GM23338 (cell line): ENCODE measurements at regions not wholly inside any gene's neighbourhood (a gene's known extent, or its start where the extent isn't known, plus 50 kb on each side); places are given as distances from the start of the nearest gene placed in this dataset.
"Not testable (repeated sequence)": the region's sequence is repeated elsewhere in the genome, so short reads cannot be mapped to it uniquely, and the experiment has no call there.

Experiments used
- ATAC-seq: fragments of 200-7000 bp; cut with Tn5 transposase; 3 replicates; pipeline ENCODE4 v1.9.1; 2020
- DNase-seq: peaks from one replicate; pipeline ENCODE4 v3.0.0-alpha.2; 2015; ENCODE audit warnings: low spot score
- H2AFZ ChIP-seq: fragments of 200-600 bp; sonication (generic); 2 replicates; pipeline ENCODE4 v1.8.0; 2016; ENCODE audit warnings: antibody characterized with exemption, mild to moderate bottlenecking, moderate library complexity
- H3F3A ChIP-seq: fragments of 200-600 bp; sonication (generic); replicated peaks from 2 replicates; pipeline ENCODE4 v1.8.0; 2017; ENCODE audit warnings: antibody characterized with exemption, mixed run types, low read depth
- H3K27ac ChIP-seq: fragments of 200-600 bp; sonication (generic); 2 replicates; pipeline ENCODE4 v1.6.1; 2016; ENCODE audit warnings: low read depth
- H3K27me3 ChIP-seq: fragments of 200-600 bp; sonication (generic); 2 replicates; pipeline ENCODE4 v1.8.0; 2016; ENCODE audit warnings: mild to moderate bottlenecking, mixed run types, moderate library complexity; ENCODE audit not compliant: insufficient read depth
- H3K36me3 ChIP-seq: fragments of 200-600 bp; sonication (generic); 2 replicates; pipeline ENCODE4 v1.8.0; 2016; ENCODE audit warnings: mild to moderate bottlenecking; ENCODE audit not compliant: insufficient read depth
- H3K4me1 ChIP-seq: fragments of 200-600 bp; sonication (generic); 2 replicates; pipeline ENCODE4 v1.8.0; 2016; ENCODE audit warnings: mild to moderate bottlenecking, moderate library complexity; ENCODE audit not compliant: insufficient read depth
- H3K4me2 ChIP-seq: fragments of 200-600 bp; sonication (generic); 2 replicates; pipeline ENCODE4 v1.7.1; 2017; ENCODE audit warnings: mixed run types
- H3K4me3 ChIP-seq: fragments of 200-600 bp; sonication (generic); 2 replicates; pipeline ENCODE4 v1.6.1; 2016; ENCODE audit warnings: mixed run types
- H3K79me2 ChIP-seq: fragments of 200-600 bp; sonication (generic); replicated peaks from 2 replicates; pipeline ENCODE4 v1.8.0; 2017; ENCODE audit warnings: mild to moderate bottlenecking; ENCODE audit not compliant: insufficient read depth
- H3K9me2 ChIP-seq: fragments of 200-600 bp; sonication (generic); 2 replicates; pipeline ENCODE4 v1.8.0; 2017; ENCODE audit not compliant: insufficient read depth
- H4K20me1 ChIP-seq: fragments of 200-600 bp; sonication (generic); replicated peaks from 2 replicates; pipeline ENCODE4 v1.8.0; 2017; ENCODE audit warnings: mild to moderate bottlenecking; ENCODE audit not compliant: insufficient read depth
- H3K27ac Mint-ChIP-seq: 2 replicates; pipeline ENCODE4 v1.8.0; 2020; ENCODE audit warnings: inconsistent platforms, mild to moderate bottlenecking, moderate library complexity, mixed read lengths
- H3K27me3 Mint-ChIP-seq: 3 replicates; pipeline ENCODE4 v1.8.0; 2022; ENCODE audit warnings: low read depth, mild to moderate bottlenecking, moderate library complexity, mixed read lengths, inconsistent platforms; ENCODE audit not compliant: insufficient read depth, poor library complexity
- H3K36me3 Mint-ChIP-seq: 3 replicates; pipeline ENCODE4 v1.8.0; 2021; ENCODE audit warnings: low read depth, mild to moderate bottlenecking, inconsistent platforms, moderate library complexity, mixed read lengths
- H3K4me1 Mint-ChIP-seq: 3 replicates; pipeline ENCODE4 v1.8.0; 2020; ENCODE audit warnings: mild to moderate bottlenecking, inconsistent platforms, mixed read lengths
- H3K4me3 Mint-ChIP-seq: 3 replicates; pipeline ENCODE4 v1.8.0; 2021; ENCODE audit warnings: moderate library complexity, mild to moderate bottlenecking, inconsistent platforms, mixed read lengths
- H3K9me3 Mint-ChIP-seq: 3 replicates; pipeline ENCODE4 v1.8.0; 2020; ENCODE audit warnings: moderate library complexity, mild to moderate bottlenecking, inconsistent platforms, mixed read lengths
- CREB1 ChIP-seq: fragments of 250-450 bp; sonication (Bioruptor Pico); IDR thresholded peaks from 2 replicates; pipeline ENCODE4 v1.5.0; 2020; ENCODE audit warnings: low read depth, mild to moderate bottlenecking, moderate library complexity
- EZH2 ChIP-seq: fragments of 200-600 bp; sonication (generic); IDR thresholded peaks from one replicate; pipeline ENCODE4 v1.8.0; 2017; ENCODE audit warnings: antibody characterized with exemption, mild to moderate bottlenecking, low read depth; ENCODE audit not compliant: unreplicated experiment
- EZH2phosphoT487 ChIP-seq: fragments of 200-600 bp; sonication (generic); IDR thresholded peaks from one replicate; pipeline ENCODE4 v1.8.1; 2018; ENCODE audit warnings: antibody characterized with exemption; ENCODE audit not compliant: unreplicated experiment
- JUNB ChIP-seq: IDR thresholded peaks from one replicate; pipeline ENCODE4 v1.6.1; 2016; ENCODE audit warnings: antibody characterized with exemption; ENCODE audit not compliant: unreplicated experiment
- STAT1 ChIP-seq: IDR thresholded peaks from one replicate; pipeline ENCODE4 v1.6.1; 2016; ENCODE audit warnings: antibody characterized with exemption; ENCODE audit not compliant: unreplicated experiment
- ZNF114 ChIP-seq: fragments of 250-450 bp; sonication (Bioruptor Pico); IDR thresholded peaks from 2 replicates; pipeline ENCODE4 v1.5.0; 2020; ENCODE audit warnings: mild to moderate bottlenecking, moderate library complexity
- ZNF331 ChIP-seq: fragments of 250-450 bp; sonication (Bioruptor Pico); IDR thresholded peaks from 2 replicates; pipeline ENCODE4 v1.5.0; 2020; ENCODE audit warnings: low read depth, mild to moderate bottlenecking, moderate library complexity
- TF ChIP-seq, protein P1 (sequence below), 2 experiments: fragments of 200-600 bp in 1 of 2; sonication (generic) in 1 of 2; conservative IDR thresholded peaks; 2 replicates each; pipeline versions ENCODE4 v1.5.1 to v1.6.1; 2016 to 2017; ENCODE audit warnings: antibody characterized with exemption in 2 of 2, low read depth in 2 of 2, mild to moderate bottlenecking in 2 of 2, moderate library complexity in 1 of 2
- TF ChIP-seq, protein P2 (sequence below): IDR thresholded peaks from one replicate; pipeline ENCODE4 v1.6.1; 2018; ENCODE audit warnings: antibody characterized with exemption; ENCODE audit not compliant: unreplicated experiment
- TF ChIP-seq, protein P3 (sequence below): IDR thresholded peaks from 2 replicates; pipeline ENCODE4 v1.6.1; 2016; ENCODE audit warnings: antibody characterized with exemption

DNA sequence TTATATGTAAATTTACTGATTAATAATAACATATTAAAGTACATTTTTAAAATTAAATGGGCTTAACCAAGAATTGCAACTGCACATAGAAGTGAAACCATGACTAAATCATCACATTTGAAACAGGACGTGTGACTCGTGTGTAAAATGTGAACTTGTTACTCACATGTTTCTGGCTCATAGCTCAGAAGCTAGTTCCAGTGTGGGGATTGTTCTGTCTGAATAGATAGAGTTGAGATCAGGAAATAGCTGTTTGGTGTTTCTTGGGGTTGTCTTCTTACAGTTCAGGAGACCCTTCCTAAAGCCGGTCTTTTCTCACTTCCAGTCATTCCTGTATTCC, 130.9 kb downstream of the LAT start:
- not testable (repeated sequence) for H3K4me3 Mint-ChIP-seq, H4K20me1 ChIP-seq, H3K79me2 ChIP-seq, H3K4me3 ChIP-seq, ATAC-seq, H3K9me2 ChIP-seq, H3K4me2 ChIP-seq, H3K9me3 Mint-ChIP-seq, H3K4me1 Mint-ChIP-seq, H3K36me3 ChIP-seq, H3K27ac ChIP-seq, H3K36me3 Mint-ChIP-seq, H3K27me3 Mint-ChIP-seq, H3K27me3 ChIP-seq, H3F3A ChIP-seq, DNase-seq, H3K4me1 ChIP-seq, H2AFZ ChIP-seq, H3K27ac Mint-ChIP-seq

DNA sequence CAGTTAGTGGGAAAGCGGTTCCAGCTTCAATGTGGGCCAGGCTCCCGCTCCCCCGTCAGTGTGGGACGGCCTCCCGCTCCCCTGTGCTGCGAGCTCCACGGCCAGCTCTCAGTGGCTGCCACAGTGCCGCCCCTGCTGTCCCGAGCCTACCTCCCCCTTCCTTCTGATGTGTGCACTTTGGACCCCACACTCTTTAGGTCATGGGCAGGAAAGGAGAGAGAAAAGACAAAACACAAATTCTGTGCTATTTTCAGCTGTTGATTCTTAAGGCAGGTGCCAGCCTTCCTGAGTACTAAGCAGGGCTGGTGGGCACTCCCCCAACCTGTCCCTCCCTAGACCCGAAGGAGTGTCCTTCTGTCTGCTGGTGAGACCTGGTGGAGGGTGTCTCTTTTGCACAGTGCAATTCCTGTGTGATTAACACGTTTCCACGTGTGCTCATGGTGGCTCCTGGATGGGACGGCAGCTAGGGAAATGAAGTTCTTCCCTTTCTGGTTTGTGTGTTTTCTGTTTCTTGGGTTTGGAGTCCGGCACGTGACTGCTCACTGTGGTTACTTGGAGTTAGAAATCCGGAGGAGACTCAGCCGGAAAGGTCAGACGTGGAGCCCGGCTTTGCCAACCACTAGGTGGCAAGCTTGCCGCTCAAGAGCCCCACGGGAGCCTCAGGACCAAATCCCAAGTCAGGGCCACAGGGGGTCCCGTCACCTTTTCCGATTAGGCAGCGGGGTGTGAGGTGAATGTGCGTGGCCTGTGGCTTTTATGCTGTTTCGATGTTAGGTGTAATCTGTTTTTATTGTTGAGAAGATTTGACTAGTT, 130.3 kb downstream of the LAT start:
- TF ChIP-seq, protein P1, sequence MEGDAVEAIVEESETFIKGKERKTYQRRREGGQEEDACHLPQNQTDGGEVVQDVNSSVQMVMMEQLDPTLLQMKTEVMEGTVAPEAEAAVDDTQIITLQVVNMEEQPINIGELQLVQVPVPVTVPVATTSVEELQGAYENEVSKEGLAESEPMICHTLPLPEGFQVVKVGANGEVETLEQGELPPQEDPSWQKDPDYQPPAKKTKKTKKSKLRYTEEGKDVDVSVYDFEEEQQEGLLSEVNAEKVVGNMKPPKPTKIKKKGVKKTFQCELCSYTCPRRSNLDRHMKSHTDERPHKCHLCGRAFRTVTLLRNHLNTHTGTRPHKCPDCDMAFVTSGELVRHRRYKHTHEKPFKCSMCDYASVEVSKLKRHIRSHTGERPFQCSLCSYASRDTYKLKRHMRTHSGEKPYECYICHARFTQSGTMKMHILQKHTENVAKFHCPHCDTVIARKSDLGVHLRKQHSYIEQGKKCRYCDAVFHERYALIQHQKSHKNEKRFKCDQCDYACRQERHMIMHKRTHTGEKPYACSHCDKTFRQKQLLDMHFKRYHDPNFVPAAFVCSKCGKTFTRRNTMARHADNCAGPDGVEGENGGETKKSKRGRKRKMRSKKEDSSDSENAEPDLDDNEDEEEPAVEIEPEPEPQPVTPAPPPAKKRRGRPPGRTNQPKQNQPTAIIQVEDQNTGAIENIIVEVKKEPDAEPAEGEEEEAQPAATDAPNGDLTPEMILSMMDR (conservative IDR thresholded peaks at IDR 0.05; ENCODE audit: low read depth in 2 of 2): peak; percentile 51 to 52
- H3F3A ChIP-seq, H4K20me1 ChIP-seq, H3K27ac ChIP-seq, H3K4me2 ChIP-seq, H3K27me3 Mint-ChIP-seq, H3K4me1 ChIP-seq, H3K9me3 Mint-ChIP-seq, H3K36me3 ChIP-seq, H3K9me2 ChIP-seq, H3K27ac Mint-ChIP-seq, H3K36me3 Mint-ChIP-seq, H3K79me2 ChIP-seq, H3K27me3 ChIP-seq, H2AFZ ChIP-seq, H3K4me3 ChIP-seq, H3K4me1 Mint-ChIP-seq: not testable (repeated sequence)
- DNase-seq (peak; percentile 59), ATAC-seq (peak; percentile 96)
- 0 out of 3 replicates have a peak overlapping the region, but pooled peaks have one; percentile 15 for H3K4me3 Mint-ChIP-seq

DNA sequence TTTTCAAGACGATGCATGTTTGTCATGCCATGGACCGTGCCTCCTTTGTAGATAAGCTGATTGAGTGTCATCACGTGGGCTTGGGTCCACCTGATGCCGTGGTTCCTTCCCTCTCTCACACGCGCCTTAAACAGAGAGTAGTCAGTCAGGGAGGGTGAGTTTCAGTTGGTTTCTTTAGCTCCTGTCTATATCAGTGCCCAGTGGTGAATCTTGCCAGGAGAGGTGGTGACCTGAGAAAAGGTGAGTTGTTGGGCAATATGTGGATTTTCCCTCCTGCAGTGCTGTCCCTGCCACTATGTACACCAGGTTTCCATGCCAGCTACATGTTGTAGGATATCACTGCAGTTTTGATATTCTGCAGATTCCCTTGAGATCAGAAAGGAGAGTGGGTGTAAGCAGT, 129.7 kb downstream of the LAT start:
- ATAC-seq (no peak), DNase-seq (no peak)
- Histone ChIP-seq H3K4me1 (no peaks in the 10 kb centered on the region), H4K20me1 (no peaks in the 10 kb centered on the region), H3K79me2 (no peaks in the 10 kb centered on the region), H2AFZ (no peak overlapping the region), H3K4me2 (no peak overlapping the region), H3K9me2 (no peaks in the 10 kb centered on the region), H3F3A (no peaks in the 10 kb centered on the region), H3K36me3 (no peaks in the 10 kb centered on the region), H3K27me3 (no peaks in the 10 kb centered on the region), H3K27ac (no peak overlapping the region), H3K4me3 (no peak overlapping the region)
- Mint-ChIP-seq H3K4me1 (peaks cover 6% of the 10 kb centered on the region; the same call in 2 of the 3 replicates), H3K27ac (no peak overlapping the region; the same call in 1 of the 2 replicates), H3K36me3 (no peaks in the 10 kb centered on the region), H3K9me3 (no peaks in the 10 kb centered on the region), H3K4me3 (no peak overlapping the region), H3K27me3 (peaks cover 1% of the 10 kb centered on the region)
- TF ChIP-seq, protein P2, sequence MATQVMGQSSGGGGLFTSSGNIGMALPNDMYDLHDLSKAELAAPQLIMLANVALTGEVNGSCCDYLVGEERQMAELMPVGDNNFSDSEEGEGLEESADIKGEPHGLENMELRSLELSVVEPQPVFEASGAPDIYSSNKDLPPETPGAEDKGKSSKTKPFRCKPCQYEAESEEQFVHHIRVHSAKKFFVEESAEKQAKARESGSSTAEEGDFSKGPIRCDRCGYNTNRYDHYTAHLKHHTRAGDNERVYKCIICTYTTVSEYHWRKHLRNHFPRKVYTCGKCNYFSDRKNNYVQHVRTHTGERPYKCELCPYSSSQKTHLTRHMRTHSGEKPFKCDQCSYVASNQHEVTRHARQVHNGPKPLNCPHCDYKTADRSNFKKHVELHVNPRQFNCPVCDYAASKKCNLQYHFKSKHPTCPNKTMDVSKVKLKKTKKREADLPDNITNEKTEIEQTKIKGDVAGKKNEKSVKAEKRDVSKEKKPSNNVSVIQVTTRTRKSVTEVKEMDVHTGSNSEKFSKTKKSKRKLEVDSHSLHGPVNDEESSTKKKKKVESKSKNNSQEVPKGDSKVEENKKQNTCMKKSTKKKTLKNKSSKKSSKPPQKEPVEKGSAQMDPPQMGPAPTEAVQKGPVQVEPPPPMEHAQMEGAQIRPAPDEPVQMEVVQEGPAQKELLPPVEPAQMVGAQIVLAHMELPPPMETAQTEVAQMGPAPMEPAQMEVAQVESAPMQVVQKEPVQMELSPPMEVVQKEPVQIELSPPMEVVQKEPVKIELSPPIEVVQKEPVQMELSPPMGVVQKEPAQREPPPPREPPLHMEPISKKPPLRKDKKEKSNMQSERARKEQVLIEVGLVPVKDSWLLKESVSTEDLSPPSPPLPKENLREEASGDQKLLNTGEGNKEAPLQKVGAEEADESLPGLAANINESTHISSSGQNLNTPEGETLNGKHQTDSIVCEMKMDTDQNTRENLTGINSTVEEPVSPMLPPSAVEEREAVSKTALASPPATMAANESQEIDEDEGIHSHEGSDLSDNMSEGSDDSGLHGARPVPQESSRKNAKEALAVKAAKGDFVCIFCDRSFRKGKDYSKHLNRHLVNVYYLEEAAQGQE: no peak
- TF ChIP-seq, protein P3, sequence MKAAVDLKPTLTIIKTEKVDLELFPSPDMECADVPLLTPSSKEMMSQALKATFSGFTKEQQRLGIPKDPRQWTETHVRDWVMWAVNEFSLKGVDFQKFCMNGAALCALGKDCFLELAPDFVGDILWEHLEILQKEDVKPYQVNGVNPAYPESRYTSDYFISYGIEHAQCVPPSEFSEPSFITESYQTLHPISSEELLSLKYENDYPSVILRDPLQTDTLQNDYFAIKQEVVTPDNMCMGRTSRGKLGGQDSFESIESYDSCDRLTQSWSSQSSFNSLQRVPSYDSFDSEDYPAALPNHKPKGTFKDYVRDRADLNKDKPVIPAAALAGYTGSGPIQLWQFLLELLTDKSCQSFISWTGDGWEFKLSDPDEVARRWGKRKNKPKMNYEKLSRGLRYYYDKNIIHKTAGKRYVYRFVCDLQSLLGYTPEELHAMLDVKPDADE: no peak
- no peak for TF ChIP-seq EZH2phosphoT487
- no peak for TF ChIP-seq ZNF114 (CRISPR knock-in tag)
- no peak for TF ChIP-seq JUNB
- TF ChIP-seq STAT1: no peak
- TF ChIP-seq EZH2: no peak
- TF ChIP-seq ZNF331: no peak
- TF ChIP-seq, protein P1 (conservative IDR thresholded peaks at IDR 0.05; ENCODE audit: low read depth in 2 of 2): no peak
- TF ChIP-seq CREB1 (CRISPR knock-in tag): no peak
